Hepatocyte (in vitro differentiated cells): ENCODE measurements at regions not wholly inside any gene's neighbourhood (a gene's known extent, or its start where the extent isn't known, plus 50 kb on each side); places are given as distances from the start of the nearest gene placed in this dataset.

ENCODE experiments used
- EZH2 ChIP-seq: fragments of 200-600 bp; sonication (generic); IDR thresholded peaks from 2 replicates; pipeline ENCODE4 v1.6.1; 2016; ENCODE audit warnings: antibody characterized with exemption, mild to moderate bottlenecking, borderline replicate concordance
- TF ChIP-seq, protein P1 (sequence below): fragments of 200-600 bp; sonication (generic); IDR thresholded peaks from 2 replicates; pipeline ENCODE4 v1.5.1; 2016; ENCODE audit warnings: antibody characterized with exemption, mild to moderate bottlenecking; ENCODE audit not compliant: poor library complexity

DNA sequence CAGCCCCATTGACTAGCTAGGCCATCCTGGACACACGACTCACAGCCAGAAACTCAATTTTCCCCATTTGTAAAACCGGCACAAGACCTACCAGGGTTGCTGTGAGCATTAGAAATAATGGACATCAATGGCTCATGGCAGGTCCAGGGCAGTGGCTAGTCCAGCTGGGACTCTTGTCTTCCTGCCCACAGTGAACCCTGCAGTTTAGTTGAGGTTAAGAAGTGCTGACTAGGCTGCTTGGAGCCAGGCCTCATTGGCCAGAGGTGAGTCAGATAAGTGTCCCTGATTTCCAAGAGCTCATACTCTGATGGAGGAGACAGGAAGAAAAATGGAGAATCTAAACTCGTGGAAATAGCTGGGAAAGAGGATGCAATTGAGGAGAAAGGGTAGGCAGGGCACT lies 123.4 kb upstream of the ZNF92 start:
- TF ChIP-seq, protein P1, sequence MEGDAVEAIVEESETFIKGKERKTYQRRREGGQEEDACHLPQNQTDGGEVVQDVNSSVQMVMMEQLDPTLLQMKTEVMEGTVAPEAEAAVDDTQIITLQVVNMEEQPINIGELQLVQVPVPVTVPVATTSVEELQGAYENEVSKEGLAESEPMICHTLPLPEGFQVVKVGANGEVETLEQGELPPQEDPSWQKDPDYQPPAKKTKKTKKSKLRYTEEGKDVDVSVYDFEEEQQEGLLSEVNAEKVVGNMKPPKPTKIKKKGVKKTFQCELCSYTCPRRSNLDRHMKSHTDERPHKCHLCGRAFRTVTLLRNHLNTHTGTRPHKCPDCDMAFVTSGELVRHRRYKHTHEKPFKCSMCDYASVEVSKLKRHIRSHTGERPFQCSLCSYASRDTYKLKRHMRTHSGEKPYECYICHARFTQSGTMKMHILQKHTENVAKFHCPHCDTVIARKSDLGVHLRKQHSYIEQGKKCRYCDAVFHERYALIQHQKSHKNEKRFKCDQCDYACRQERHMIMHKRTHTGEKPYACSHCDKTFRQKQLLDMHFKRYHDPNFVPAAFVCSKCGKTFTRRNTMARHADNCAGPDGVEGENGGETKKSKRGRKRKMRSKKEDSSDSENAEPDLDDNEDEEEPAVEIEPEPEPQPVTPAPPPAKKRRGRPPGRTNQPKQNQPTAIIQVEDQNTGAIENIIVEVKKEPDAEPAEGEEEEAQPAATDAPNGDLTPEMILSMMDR, result no peak
- no peak for TF ChIP-seq EZH2
